PFSK-1 (cell line): ENCODE measurements at regions not wholly inside any gene's neighbourhood (a gene's known extent, or its start where the extent isn't known, plus 50 kb on each side); places are given as distances from the start of the nearest gene placed in this dataset.

Experiments used
- FOXP2 ChIP-seq: optimal IDR thresholded peaks from 2 replicates; pipeline ENCODE3; 2011; ENCODE audit warnings: borderline replicate concordance, control low read depth, inconsistent platforms; ENCODE audit not compliant: insufficient read depth; ENCODE audit errors: extremely low read length, extremely low read depth
- POLR2AphosphoS5 ChIP-seq: IDR thresholded peaks from 2 replicates; pipeline ENCODE4 v1.6.1; 2012; ENCODE audit warnings: low read depth, mild to moderate bottlenecking, control low read depth, low read length, moderate library complexity
- SIN3A ChIP-seq: IDR thresholded peaks from 2 replicates; pipeline ENCODE4 v1.6.1; 2012; ENCODE audit warnings: mild to moderate bottlenecking, low read length, moderate library complexity, borderline replicate concordance; ENCODE audit not compliant: insufficient read depth
- TAF1 ChIP-seq: IDR thresholded peaks from 2 replicates; pipeline ENCODE4 v1.6.1; 2012; ENCODE audit warnings: low read length, control low read depth, borderline replicate concordance; ENCODE audit not compliant: insufficient read depth
- TF ChIP-seq, protein P1 (sequence below), 2 experiments: IDR thresholded peaks; 2 replicates each; pipeline versions ENCODE4 v1.6.1 to v1.8.0; 2011 to 2012; ENCODE audit warnings: low read depth in 2 of 2, low read length in 2 of 2, control low read depth in 1 of 2, inconsistent platforms in 1 of 2, mild to moderate bottlenecking in 1 of 2, moderate library complexity in 1 of 2; ENCODE audit not compliant: insufficient read depth in 1 of 2

DNA sequence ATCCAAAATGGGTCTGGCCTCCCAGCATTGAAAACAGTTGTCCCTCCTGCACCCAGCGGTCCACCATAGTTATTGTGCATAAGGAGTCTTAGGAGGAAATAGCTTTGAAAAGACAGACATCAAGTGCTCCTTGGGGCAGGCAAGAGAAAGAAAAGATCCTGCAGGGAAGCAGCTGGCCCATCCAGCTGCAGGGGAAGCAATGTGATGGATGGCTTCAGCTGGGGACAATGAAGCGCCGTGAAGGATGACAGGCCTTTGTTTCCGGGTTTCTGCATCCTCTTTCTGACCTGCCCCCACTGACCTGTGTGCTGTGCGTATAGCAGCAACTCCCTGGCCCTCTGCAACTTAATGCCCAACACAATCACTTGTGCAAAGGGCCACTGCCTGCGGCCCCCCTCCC, 142.9 kb upstream of the NCKAP5 start:
- TF ChIP-seq POLR2AphosphoS5 (no peak), SIN3A (no peak), TAF1 (no peak), FOXP2 (peak; percentile 80)
- TF ChIP-seq, protein P1, sequence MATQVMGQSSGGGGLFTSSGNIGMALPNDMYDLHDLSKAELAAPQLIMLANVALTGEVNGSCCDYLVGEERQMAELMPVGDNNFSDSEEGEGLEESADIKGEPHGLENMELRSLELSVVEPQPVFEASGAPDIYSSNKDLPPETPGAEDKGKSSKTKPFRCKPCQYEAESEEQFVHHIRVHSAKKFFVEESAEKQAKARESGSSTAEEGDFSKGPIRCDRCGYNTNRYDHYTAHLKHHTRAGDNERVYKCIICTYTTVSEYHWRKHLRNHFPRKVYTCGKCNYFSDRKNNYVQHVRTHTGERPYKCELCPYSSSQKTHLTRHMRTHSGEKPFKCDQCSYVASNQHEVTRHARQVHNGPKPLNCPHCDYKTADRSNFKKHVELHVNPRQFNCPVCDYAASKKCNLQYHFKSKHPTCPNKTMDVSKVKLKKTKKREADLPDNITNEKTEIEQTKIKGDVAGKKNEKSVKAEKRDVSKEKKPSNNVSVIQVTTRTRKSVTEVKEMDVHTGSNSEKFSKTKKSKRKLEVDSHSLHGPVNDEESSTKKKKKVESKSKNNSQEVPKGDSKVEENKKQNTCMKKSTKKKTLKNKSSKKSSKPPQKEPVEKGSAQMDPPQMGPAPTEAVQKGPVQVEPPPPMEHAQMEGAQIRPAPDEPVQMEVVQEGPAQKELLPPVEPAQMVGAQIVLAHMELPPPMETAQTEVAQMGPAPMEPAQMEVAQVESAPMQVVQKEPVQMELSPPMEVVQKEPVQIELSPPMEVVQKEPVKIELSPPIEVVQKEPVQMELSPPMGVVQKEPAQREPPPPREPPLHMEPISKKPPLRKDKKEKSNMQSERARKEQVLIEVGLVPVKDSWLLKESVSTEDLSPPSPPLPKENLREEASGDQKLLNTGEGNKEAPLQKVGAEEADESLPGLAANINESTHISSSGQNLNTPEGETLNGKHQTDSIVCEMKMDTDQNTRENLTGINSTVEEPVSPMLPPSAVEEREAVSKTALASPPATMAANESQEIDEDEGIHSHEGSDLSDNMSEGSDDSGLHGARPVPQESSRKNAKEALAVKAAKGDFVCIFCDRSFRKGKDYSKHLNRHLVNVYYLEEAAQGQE (IDR thresholded peaks at IDR 0.05; ENCODE audit: insufficient read depth in 1 of 2, low read depth in 2 of 2, low read length in 2 of 2) = no peak
